ENCODE measurements at regions not wholly inside any gene's neighbourhood (a gene's known extent, or its start where the extent isn't known, plus 50 kb on each side); places are given as distances from the start of the nearest gene placed in this dataset.

- TF ChIP-seq MYC (IDR thresholded peaks at IDR 0.05; ENCODE audit: low read depth, low read length) (no peak), CTCF (IDR thresholded peaks at IDR 0.05; ENCODE audit: low read depth, low read length) (no peak)
- no peak overlapping the region for H3K4me3 ChIP-seq (ENCODE audit: low read depth, low read length)
- DNase-seq (ENCODE audit: low read depth): no peak
These were observed 401.4 kb upstream of the ID4 start for GRCh38 chr6:19435755-19436154.

GRCh38 chr6:19438566-19439353 is 398.4 kb upstream of the ID4 start:
- DNase-seq (ENCODE audit: low read depth): no peak
- TF ChIP-seq POLR2A (IDR thresholded peaks at IDR 0.05; ENCODE audit: extremely low read depth, insufficient read length) (no peak), MAX (IDR thresholded peaks at IDR 0.05; ENCODE audit: low read depth, low read length) (no peak), CTCF (IDR thresholded peaks at IDR 0.05; ENCODE audit: low read depth, low read length) (no peak), MYC (IDR thresholded peaks at IDR 0.05; ENCODE audit: low read depth, low read length) (no peak)
- H3K4me3 ChIP-seq (ENCODE audit: low read depth, low read length): no peak overlapping the region

- DNase-seq (ENCODE audit: low read depth): no peak
- TF ChIP-seq MAX (IDR thresholded peaks at IDR 0.05; ENCODE audit: low read depth, low read length) (no peak), CTCF (IDR thresholded peaks at IDR 0.05; ENCODE audit: low read depth, low read length) (no peak), MYC (IDR thresholded peaks at IDR 0.05; ENCODE audit: low read depth, low read length) (no peak), POLR2A (IDR thresholded peaks at IDR 0.05; ENCODE audit: extremely low read depth, insufficient read length) (no peak)
- H3K4me3 ChIP-seq (ENCODE audit: low read depth, low read length): no peak overlapping the region
These were observed 396.6 kb upstream of the ID4 start for GRCh38 chr6:19440531-19440930.

GRCh38 chr6:19443411-19443810 is 393.8 kb upstream of the ID4 start:
- TF ChIP-seq MYC (IDR thresholded peaks at IDR 0.05; ENCODE audit: low read depth, low read length) (no peak), POLR2A (IDR thresholded peaks at IDR 0.05; ENCODE audit: extremely low read depth, insufficient read length) (no peak), CTCF (IDR thresholded peaks at IDR 0.05; ENCODE audit: low read depth, low read length) (no peak), MAX (IDR thresholded peaks at IDR 0.05; ENCODE audit: low read depth, low read length) (no peak)
- H3K4me3 ChIP-seq (ENCODE audit: low read depth, low read length): no peak overlapping the region
- DNase-seq (ENCODE audit: low read depth): no peak

GRCh38 chr6:19444041-19444440 is 393.1 kb upstream of the ID4 start:
- no peak for TF ChIP-seq MYC (IDR thresholded peaks at IDR 0.05; ENCODE audit: low read depth, low read length)
- no peak for TF ChIP-seq MAX (IDR thresholded peaks at IDR 0.05; ENCODE audit: low read depth, low read length)
- TF ChIP-seq CTCF (IDR thresholded peaks at IDR 0.05; ENCODE audit: low read depth, low read length): no peak
- TF ChIP-seq POLR2A (IDR thresholded peaks at IDR 0.05; ENCODE audit: extremely low read depth, insufficient read length): no peak
- DNase-seq (ENCODE audit: low read depth): no peak
- H3K4me3 ChIP-seq (ENCODE audit: low read depth, low read length): no peak overlapping the region
